Activated B cell treated with CpG ODN at 0.5 μM for 24 hours (primary cell): ENCODE measurements at regions not wholly inside any gene's neighbourhood (a gene's known extent, or its start where the extent isn't known, plus 50 kb on each side); places are given as distances from the start of the nearest gene placed in this dataset.

Experiments used
- ATAC-seq: fragments of 200-7000 bp; cut with Tn5 transposase; one replicate; pipeline ENCODE4 v1.10.0; 2021; ENCODE audit warnings: low read depth, mild to moderate bottlenecking, moderate library complexity
- CTCF ChIA-PET: fragments of 350-600 bp; sonication (Branson Sonifier 250); formaldehyde crosslinking; loops from one replicate; lab custom pipeline; 2021; ENCODE audit warnings: antibody characterized with exemption; lab: Charles Lee
- POLR2A ChIA-PET: fragments of 350-600 bp; sonication (Branson Sonifier 250); formaldehyde crosslinking; loops from one replicate; lab custom pipeline; 2021; ENCODE audit warnings: antibody characterized with exemption; lab: Charles Lee
- DNase-seq: peaks from one replicate; pipeline ENCODE4 v3.0.0; 2022
- H3K27ac Mint-ChIP-seq: one replicate; pipeline ENCODE4 v1.8.0; 2020; ENCODE audit warnings: mixed read lengths
- H3K27me3 Mint-ChIP-seq: one replicate; pipeline ENCODE4 v1.8.0; 2021; ENCODE audit warnings: mixed read lengths
- H3K36me3 Mint-ChIP-seq: one replicate; pipeline ENCODE4 v1.8.0; 2021; ENCODE audit warnings: low read depth, mixed read lengths
- H3K4me1 Mint-ChIP-seq: one replicate; pipeline ENCODE4 v1.8.0; 2021; ENCODE audit warnings: mixed read lengths
- H3K4me3 Mint-ChIP-seq: one replicate; pipeline ENCODE4 v1.8.0; 2020; ENCODE audit warnings: mild to moderate bottlenecking, mixed read lengths
- H3K9me3 Mint-ChIP-seq: one replicate; pipeline ENCODE4 v1.8.0; 2020; ENCODE audit warnings: mixed read lengths
- CTCF ChIP-seq: fragments of 200-600 bp; IDR thresholded peaks from one replicate; pipeline ENCODE4 v1.8.0; 2022; ENCODE audit warnings: antibody characterized with exemption, mild to moderate bottlenecking
- intact Hi-C: fragments of 100-400 bp; cut with micrococcal nuclease; formaldehyde crosslinking; loops from one replicate; pipeline ENCODE4 v1.15.1; 2024

GRCh38 chr2:13876491-13877037 lies 756.0 kb upstream of the LRATD1 start:
- no peaks in the 10 kb centered on the region for H3K9me3 Mint-ChIP-seq
- DNase-seq, result no peak
- H3K27ac Mint-ChIP-seq, result no peak overlapping the region
- H3K36me3 Mint-ChIP-seq, result no peaks in the 10 kb centered on the region
- ChIA-PET POLR2A (no interaction called here), CTCF (interaction anchor here (0.7 kb wide), 1 partner anchor 13 kb away, joined by 3 read pairs; no protein-coding TSS in a partner anchor)
- no peak for TF ChIP-seq CTCF
- no peak for ATAC-seq
- no peaks in the 10 kb centered on the region for H3K4me1 Mint-ChIP-seq
- H3K4me3 Mint-ChIP-seq, result no peak overlapping the region
- H3K27me3 Mint-ChIP-seq, result no peaks in the 10 kb centered on the region
- intact Hi-C loops, result no loop called here

DNA sequence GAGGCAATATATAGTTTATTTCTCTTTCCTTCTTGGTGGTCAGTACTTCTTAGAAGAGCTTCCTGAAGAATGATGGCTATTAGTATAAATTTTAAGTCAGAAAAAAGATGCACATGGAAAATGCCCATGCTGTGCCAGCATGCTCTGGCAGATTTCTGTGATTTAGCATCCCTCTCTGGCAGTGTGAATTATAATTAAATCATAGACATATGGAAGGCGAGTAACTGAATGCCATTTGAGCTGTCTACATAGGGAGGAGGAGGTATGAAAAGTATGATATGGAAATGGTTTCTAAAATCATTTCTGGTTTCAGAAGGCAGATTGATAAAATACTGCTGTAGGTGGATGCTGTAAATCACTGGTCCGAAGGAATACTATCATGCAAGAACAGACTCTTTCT lies 754.9 kb upstream of the LRATD1 start:
- CTCF ChIA-PET, result no interaction called here
- no peaks in the 10 kb centered on the region for H3K36me3 Mint-ChIP-seq
- no peaks in the 10 kb centered on the region for H3K4me1 Mint-ChIP-seq
- no peak for DNase-seq
- H3K27ac Mint-ChIP-seq, result no peak overlapping the region
- ATAC-seq, result no peak
- no peak overlapping the region for H3K4me3 Mint-ChIP-seq
- peaks cover 3% of the 10 kb centered on the region for H3K9me3 Mint-ChIP-seq
- POLR2A ChIA-PET, result no interaction called here
- intact Hi-C loops, result no loop called here
- TF ChIP-seq CTCF, result no peak
- no peaks in the 10 kb centered on the region for H3K27me3 Mint-ChIP-seq

GRCh38 chr2:13884291-13884976 lies 748.1 kb upstream of the LRATD1 start:
- no peaks in the 10 kb centered on the region for H3K36me3 Mint-ChIP-seq
- no peaks in the 10 kb centered on the region for H3K27me3 Mint-ChIP-seq
- ChIA-PET POLR2A (no interaction called here), CTCF (no interaction called here)
- H3K9me3 Mint-ChIP-seq, result peaks cover 6% of the 10 kb centered on the region
- ATAC-seq (no peak), DNase-seq (no peak)
- intact Hi-C loops, result no loop called here
- no peak for TF ChIP-seq CTCF
- H3K4me1 Mint-ChIP-seq, result no peaks in the 10 kb centered on the region
- no peak overlapping the region for H3K27ac Mint-ChIP-seq
- no peak overlapping the region for H3K4me3 Mint-ChIP-seq

DNA sequence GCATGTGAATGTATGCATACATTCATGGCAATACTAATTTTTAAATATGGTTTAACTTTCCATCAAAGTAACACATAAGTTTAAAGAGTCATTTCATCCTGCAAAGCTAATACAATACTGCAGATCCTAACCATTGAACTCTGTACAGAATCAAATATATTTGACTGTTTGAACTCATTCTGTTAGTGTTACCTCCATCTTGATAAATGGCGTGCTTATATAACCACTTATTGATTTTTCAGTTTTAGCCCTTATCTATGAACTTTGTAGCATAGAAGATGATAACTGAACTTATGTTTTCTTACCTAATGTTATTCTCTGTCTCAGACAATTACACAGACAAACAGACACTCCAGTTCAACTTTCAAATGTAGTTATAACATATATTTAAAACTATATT lies 731.0 kb upstream of the LRATD1 start:
- Mint-ChIP-seq H3K4me3 (no peak overlapping the region), H3K27ac (no peak overlapping the region), H3K4me1 (no peaks in the 10 kb centered on the region), H3K36me3 (no peaks in the 10 kb centered on the region), H3K27me3 (no peaks in the 10 kb centered on the region), H3K9me3 (no peaks in the 10 kb centered on the region)
- ChIA-PET POLR2A (no interaction called here), CTCF (no interaction called here)
- DNase-seq, result no peak
- intact Hi-C loops, result no loop called here
- TF ChIP-seq CTCF, result no peak
- no peak for ATAC-seq

GRCh38 chr2:13905831-13906230 lies 726.7 kb upstream of the LRATD1 start:
- Mint-ChIP-seq H3K4me1 (no peaks in the 10 kb centered on the region), H3K9me3 (peaks cover 2% of the 10 kb centered on the region), H3K4me3 (no peak overlapping the region), H3K36me3 (no peaks in the 10 kb centered on the region), H3K27me3 (no peaks in the 10 kb centered on the region), H3K27ac (no peak overlapping the region)
- ATAC-seq (no peak), DNase-seq (no peak)
- ChIA-PET POLR2A (no interaction called here), CTCF (no interaction called here)
- no peak for TF ChIP-seq CTCF
- intact Hi-C loops, result no loop called here
